LNCAP (cell line): ENCODE measurements at regions not wholly inside any gene's neighbourhood (a gene's known extent, or its start where the extent isn't known, plus 50 kb on each side); places are given as distances from the start of the nearest gene placed in this dataset.

ENCODE experiments used
- TF ChIP-seq, protein P1 (sequence below): fragments of 450-650 bp; IDR thresholded peaks from 2 replicates; pipeline ENCODE4 v1.5.1; 2017; ENCODE audit warnings: mild to moderate bottlenecking

DNA sequence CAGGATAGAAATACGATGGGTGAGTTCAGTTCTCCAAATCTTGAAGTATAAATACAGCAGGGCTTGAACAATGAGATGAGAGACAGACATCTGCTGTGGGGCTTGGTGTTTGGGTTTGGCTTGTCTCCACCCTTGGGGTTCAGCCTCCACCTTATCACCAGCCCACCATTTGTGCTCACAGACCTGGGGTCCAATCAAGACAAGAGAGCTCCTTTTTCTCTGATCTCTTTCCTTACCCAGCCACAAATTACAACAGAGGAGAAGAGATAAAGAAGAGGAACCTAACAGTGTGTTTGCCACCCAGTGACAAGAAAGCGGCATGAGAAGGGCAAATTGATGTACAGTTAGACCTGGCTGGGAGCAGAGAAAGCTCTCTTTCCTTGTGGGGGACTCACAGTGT, 204.5 kb upstream of the CXCR4 start:
- TF ChIP-seq, protein P1, sequence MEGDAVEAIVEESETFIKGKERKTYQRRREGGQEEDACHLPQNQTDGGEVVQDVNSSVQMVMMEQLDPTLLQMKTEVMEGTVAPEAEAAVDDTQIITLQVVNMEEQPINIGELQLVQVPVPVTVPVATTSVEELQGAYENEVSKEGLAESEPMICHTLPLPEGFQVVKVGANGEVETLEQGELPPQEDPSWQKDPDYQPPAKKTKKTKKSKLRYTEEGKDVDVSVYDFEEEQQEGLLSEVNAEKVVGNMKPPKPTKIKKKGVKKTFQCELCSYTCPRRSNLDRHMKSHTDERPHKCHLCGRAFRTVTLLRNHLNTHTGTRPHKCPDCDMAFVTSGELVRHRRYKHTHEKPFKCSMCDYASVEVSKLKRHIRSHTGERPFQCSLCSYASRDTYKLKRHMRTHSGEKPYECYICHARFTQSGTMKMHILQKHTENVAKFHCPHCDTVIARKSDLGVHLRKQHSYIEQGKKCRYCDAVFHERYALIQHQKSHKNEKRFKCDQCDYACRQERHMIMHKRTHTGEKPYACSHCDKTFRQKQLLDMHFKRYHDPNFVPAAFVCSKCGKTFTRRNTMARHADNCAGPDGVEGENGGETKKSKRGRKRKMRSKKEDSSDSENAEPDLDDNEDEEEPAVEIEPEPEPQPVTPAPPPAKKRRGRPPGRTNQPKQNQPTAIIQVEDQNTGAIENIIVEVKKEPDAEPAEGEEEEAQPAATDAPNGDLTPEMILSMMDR, result no peak

DNA sequence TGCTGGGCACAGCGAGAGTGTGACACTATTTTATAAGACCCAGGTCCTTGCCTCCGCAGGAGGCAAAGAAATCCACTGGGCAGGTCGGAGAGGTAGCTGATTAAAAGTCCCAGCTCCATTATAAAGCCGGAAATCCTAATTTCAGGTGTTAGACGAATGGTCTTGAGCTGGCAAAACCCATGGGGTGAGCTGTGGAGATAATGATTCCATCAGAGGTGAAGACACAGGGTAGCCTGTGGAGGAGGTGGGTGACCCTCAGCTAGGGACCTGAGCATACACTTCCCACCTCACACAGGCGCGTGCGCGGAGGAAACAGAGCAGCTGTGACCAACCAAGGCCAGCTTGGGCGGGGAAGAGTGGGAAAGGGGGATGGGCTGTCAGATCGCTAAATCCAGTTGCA, 201.7 kb upstream of the CXCR4 start:
- TF ChIP-seq, protein P1, result no peak

- TF ChIP-seq, protein P1, result no peak
These were observed 201.3 kb upstream of the CXCR4 start for GRCh38 chr2:136319237-136319636.

DNA sequence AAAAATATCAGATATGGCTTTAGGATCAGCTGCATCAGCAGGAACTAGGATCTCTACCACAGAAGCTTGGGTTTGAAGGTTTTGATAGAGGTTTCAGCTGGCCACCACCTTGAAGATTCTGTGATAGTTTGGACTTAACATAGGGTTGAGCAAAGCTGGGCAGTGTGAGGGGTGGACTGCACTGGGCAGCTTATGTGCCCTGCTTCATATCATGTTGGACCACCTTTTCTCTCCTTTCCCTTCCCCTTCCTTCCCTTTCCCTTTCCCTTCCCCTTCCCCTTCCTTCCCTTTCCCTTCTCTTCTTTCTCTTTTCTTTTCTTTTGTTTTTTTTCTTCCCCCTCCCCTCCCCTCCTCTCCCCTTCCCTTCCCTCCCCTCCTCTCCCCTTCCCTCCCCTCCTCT, 196.3 kb upstream of the CXCR4 start:
- TF ChIP-seq, protein P1, result no peak

DNA sequence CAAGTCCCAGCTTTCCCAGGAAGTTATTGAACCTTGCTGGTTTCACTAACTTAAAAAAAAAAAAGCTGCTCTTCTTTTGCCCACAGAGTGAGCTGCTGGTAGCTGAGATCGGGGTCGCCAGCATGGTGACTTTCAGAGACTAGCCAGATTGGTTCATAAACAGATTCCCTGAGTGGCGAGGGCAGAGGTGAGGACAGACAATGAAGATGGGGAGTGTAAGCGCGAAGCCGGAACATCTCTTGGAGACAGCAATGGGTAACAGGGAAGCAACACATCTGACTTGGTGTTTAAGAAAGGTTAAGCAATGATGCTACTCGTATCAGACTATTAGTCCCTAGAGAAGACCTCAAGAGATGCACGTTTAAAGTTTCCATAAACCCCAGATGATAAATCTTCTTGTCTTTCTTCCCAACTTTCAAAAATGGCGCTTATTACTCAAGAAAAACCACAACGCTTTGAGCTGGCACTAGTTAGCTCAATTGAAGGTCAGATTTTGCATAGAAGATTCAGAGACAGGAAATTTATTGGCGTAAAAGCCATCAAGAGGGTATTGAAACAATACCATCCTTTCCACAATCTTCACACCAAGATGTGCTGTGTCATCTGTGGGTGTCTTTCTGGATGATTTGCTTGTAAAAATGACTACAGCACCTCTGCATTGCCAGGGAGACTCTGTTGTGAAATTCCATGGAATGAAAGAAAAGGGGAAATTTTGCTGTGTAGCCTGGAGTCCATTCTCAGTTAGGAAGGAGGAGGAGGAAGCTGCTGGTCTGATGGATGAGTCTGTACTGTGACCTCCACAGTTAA, 193.1 kb upstream of the CXCR4 start:
- TF ChIP-seq, protein P1, result no peak

DNA sequence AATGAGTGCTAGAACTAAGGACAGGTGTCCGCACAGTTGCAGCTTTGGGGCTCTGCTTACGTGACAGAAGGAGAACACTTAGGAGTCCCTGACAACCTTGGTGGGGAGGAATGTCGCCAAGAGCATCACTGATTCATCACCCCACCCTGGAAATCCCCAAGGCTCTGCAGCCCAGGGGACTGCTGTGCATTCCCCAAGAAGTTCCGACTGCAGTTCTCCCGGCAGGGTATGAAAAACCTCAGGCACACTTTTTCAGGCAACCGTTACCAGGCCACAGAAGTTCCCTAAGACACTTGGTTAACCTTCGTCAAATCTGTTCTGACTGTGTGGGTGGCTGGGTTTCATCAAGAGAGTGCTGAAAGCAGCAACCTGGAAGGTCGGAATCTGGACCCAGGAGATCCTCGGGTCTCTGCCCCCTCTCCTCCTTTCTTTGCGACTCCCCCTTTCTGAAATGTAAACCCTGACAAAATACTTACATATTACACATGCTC, 192.1 kb upstream of the CXCR4 start:
- TF ChIP-seq, protein P1, result no peak

GRCh38 chr2:136308611-136309010, 190.7 kb upstream of the CXCR4 start:
- TF ChIP-seq, protein P1, result no peak
